Inferior parietal cortex (tissue), 1 donor: ENCODE measurements at regions not wholly inside any gene's neighbourhood (a gene's known extent, or its start where the extent isn't known, plus 50 kb on each side); places are given as distances from the start of the nearest gene placed in this dataset.
A peak's percentile ranks its signal among the peaks of the same experiment; 100 is the strongest.

Experiments used
- DNase-seq: peaks from one replicate; pipeline ENCODE4 v3.0.0-alpha.2; 2016; ENCODE audit errors: extremely low spot score

DNA sequence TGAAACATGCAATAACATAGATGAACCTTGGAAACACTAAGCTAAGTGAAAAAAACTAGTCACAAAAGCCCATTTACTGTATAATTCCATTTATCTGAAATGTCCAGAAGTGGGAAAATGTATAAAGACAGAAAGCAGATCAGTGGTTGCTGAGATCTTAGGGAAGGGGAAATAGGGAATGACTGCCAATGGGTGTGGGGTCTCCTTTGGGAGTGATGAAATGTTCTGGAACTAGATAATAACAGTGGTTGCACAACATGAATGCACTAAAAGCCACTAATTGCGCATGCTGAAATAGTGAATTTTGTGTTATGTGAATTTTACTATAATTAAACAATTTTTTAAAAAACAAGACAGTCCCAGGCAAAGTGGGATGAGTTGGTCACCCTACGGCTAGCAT lies 472.8 kb downstream of the CCDC171 start:
- no peak for DNase-seq

GRCh38 chr9:16026886-16027285 lies 474.0 kb downstream of the CCDC171 start:
- no peak for DNase-seq

DNA sequence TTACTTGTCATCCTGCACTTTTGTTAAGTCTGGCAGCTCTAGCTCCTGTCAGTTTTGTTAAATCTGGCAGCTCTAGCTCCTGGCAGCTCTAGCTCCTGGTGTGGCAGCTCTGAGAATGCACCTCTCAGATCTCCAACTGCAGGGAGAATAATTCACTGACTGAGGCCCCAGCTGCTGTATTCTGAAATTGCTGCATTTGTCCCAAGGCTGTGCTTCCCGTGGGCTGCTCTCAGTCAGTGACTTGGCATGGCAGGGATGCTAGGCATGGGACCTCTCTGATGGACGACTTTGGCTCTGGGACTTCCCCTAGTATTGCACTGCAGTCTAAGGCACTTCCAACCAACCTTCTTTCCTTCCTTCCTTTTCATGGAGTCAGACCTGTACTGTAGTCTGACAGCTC lies 475.7 kb downstream of the CCDC171 start:
- no peak for DNase-seq

DNA sequence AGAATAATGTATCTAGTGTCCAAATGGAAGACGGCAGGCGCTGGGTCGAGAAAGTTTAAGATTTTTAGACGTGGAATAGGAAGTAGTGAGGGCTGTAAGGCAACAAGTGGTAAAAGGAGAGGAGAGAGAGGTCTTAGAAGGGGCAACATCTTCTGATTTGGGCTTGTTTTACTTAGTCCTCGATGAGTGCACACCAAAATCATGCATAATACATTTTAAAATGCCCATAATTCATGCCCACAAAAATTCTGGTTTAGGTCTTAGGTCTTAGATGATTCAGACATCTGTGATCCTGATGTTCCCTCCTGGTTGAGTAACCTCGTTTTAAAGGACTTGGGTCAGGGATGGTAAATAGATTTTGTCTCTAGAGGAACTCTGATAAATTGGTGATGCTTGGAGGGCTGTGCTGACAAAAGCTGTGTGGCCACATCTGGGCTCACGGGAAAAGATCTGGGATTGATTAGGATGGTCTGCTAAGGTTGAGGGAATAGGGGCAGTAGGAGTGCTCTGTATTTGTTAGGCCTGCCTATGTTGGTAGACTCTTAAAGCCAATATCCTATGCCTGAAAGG lies 476.3 kb downstream of the CCDC171 start:
- no peak for DNase-seq

- no peak for DNase-seq
These were observed 477.0 kb downstream of the CCDC171 start for GRCh38 chr9:16029796-16030363.

GRCh38 chr9:16030528-16031185 lies 477.8 kb downstream of the CCDC171 start:
- DNase-seq, result no peak

GRCh38 chr9:16031486-16031885 lies 478.6 kb downstream of the CCDC171 start:
- no peak for DNase-seq

DNA sequence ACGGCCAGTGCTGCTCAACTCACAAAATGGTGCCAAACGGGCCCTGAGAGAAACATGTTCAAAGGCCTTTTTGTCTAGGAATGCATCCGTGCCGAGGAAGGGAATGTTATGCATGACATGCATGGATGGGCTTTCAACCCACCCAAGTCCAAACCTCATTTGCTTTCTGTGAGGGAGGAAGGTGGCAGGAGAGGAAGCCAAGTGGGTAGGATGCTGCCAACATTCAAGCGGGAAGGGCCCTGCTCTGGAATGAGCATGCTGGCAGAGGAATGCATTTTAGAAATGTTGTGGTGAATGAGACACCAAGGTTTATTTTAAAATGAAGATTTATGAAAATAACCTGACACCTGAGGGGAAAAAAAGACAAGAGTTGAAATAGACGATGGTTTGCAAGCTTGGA lies 479.1 kb downstream of the CCDC171 start:
- no peak for DNase-seq

DNA sequence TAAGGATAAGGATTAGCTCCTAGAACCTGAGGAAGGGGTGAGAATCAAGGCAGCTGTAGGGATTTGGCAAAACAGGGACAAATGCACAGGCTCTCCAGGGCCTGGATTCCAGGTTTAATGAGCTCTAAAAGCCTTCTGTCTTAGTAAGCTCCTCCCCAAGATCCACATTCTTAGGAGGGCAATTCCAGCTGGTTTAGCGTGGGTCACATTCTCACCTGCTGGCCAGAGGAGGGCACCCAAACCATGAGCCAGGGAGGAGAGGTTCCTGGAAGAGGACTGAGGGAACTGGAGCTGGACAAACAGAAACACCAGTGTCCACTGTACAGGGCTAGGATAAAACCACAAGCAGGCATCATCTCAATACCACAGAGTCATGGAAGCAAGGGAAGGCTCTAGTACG lies 480.0 kb downstream of the CCDC171 start:
- no peak for DNase-seq

- DNase-seq, result no peak
These were observed 480.4 kb downstream of the CCDC171 start for GRCh38 chr9:16033253-16033652.

GRCh38 chr9:16033921-16034691 lies 481.3 kb downstream of the CCDC171 start:
- DNase-seq, result no peak

- peak; percentile 28 for DNase-seq
These were observed 486.6 kb downstream of the CCDC171 start for GRCh38 chr9:16039218-16039987.

DNA sequence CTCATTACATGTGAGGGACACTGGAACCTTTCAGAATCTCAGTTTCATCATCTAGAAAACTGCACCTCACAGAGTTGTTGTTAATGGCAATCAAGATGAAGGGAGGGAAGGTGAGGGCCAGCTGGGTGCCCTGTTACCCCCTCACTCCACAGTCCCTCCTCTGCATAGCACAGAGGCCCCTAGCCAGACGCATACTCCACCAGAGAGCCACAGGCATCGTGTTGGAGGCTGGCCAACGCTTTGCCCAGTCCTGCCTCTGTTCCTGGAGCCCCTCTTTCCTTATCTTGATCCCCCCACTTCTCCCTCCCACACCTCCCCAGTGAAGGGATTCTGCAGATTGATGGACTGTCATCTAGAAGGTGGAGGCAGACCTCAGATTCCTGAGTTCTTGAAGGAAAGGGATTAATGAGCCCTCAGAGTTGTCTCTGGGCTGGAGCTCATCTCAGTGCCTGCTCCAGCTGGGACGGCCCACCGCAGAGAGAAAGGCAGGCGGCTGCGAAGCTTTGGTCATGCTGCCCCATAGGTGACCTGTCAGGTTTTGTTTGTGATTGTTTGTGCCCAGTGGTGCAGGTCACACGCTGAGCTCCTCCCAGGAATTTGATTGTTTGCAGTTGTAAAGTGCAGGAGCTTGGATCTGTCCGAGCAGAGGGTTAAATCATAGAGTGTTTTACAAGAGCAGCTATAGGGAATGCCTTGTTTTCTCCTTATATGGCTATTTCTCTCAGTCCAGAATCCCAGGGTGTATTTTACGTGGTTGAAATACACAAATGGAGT lies 487.3 kb downstream of the CCDC171 start:
- DNase-seq, result no peak

- DNase-seq, result no peak
These were observed 491.1 kb downstream of the CCDC171 start for GRCh38 chr9:16043756-16044578.

- DNase-seq, result no peak
These were observed 491.7 kb downstream of the CCDC171 start for GRCh38 chr9:16044579-16044881.

- no peak for DNase-seq
These were observed 492.9 kb downstream of the CCDC171 start for GRCh38 chr9:16045651-16046280.

DNA sequence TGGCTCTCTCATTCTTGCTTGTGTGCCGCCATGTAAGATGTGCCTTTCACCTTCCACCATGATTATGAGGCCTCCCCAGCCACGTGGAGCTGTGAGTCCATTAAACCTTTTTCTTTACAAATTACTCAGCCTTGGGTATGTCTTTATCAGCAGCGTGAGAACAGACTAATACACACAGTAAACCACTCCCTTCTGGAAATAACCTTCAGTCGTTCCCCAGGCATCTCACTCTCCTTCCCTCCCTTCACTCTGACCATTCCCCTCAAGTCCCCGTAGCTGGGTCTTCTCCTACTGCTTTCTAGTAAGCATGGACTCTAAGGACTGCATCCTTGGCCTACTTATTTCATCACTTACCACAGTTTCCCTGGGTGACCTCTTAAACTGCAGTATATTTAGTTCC lies 493.9 kb downstream of the CCDC171 start:
- DNase-seq, result no peak

GRCh38 chr9:16048129-16048528 lies 495.3 kb downstream of the CCDC171 start:
- no peak for DNase-seq

DNA sequence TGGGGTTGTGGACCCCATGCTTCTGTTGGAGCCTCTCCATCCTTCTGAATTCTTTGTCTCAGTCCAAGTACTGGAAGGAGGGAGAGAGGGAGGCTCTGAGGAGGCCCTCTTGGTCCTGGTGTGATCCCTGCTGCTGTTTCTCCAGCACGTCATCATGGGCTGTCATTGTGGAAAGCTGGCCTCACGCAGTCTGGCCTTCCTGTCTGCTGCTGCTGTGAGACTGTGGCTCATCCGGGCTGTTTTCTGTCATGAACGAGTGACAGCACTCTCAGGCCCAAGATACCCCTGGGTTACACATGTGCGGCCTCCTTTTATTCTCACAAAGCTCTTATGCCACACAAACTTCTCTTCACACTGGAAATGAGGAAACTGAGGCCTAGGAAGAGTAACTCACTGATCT lies 499.3 kb downstream of the CCDC171 start:
- DNase-seq, result no peak
